ENCODE measurements at regions not wholly inside any gene's neighbourhood (a gene's known extent, or its start where the extent isn't known, plus 50 kb on each side); places are given as distances from the start of the nearest gene placed in this dataset.
"Not testable (repeated sequence)": the region's sequence is repeated elsewhere in the genome, so short reads cannot be mapped to it uniquely, and the experiment has no call there.

DNA sequence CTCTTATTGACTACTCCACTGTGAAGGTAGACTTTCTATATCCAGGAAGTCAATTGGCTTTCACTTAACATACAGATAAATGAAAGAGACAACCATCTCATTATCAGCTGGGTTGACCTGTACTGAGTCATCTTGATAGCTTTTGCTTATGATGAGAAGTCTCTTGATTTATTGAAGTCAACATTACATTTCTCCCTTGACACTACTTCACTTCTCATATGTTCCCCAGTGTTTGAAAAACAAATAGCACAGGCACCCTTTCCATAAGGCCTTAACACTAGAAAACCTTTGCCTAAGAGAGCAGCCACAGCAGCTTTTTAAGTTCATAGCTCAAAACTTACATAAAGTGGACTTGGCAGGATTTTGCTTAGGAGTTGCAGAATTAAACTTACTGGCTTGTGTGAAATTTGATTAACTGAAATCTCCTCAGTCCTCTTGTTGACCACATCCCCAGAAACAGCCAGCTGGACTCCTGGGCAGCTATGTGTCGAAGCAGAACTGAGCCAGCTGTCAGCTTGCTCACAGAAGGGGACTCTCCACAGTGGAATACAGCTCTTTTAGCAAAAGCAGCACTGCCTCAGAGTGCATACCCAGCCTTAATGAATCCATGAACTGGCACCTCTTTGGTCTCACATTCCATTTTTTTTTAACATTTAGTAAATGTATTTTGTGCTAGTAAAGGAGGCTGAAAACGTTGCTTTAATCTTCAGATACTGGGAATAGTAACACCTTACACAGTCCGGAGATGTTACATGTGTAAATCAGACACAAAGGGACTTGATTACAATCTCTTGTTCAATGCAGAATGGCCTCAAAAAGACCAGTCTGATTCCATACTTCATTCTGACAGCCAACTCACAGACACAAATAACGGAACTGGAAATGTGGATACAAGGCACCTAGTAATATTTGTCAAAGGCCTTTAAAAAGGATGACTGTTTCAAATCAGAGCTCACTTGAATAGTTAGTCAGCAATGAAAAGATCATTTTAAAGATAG is 1532.7 kb downstream of the HACE1 start:
- no peak for DNase-seq (ENCODE audit: low read depth)

DNA sequence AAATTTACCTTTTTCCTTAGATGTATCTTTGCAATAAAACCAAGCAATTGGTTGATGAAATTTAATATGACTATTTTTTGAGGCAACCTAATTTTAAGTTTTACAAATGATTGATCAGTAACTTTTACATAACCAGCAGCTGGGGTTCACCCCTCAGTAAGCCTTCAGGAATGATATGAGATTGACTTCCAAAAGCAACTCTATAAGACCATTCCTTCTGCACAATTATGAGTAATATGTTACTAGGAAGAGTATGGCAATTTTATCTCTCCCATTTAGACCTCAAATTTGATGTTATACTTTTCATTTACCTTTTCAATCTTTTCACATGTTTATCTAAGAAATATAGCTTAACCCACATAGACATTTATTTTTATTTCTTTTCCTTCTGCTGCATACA is 1546.3 kb downstream of the HACE1 start:
- DNase-seq (ENCODE audit: low read depth): no peak

DNA sequence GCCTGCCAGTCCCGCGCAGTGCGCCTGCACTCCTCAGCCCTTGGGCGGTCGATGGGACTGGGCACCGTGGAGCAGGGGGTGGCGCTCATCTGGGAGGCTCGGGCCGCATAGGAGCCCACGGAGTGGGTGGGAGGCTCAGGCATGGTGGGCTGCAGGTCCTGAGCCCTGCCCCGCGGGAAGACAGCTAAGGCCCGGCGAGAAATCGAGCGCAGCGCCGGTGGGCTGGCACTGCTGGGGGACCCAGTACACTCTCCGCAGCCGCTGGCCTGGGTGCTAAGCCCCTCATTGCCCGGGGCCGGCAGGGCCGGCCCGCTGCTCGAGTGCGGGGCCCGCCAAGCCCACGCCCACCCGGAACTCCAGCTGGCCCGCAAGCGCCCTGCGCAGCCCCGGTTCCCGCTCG is 1565.3 kb downstream of the HACE1 start:
- DNase-seq (ENCODE audit: low read depth): not testable (repeated sequence)

DNA sequence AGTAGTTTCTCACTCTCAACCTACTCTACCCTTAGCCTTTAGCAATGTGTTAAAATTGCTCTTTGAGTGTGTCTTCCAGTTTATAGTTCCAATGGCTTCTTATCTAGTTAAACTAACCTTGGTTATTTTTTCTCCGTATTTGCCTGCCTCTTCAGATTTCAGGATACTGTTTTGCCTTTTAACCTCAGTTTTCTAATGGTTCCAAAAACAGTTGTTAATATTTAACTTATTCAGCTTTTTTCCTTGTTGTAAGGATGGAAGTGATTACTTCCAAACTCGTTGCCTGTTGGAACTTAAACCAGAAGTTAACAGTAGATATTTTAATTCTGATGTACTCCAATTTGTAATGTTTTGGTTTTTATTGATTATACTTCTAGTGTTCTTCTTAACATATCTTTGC is 1574.9 kb downstream of the HACE1 start:
- DNase-seq (ENCODE audit: low read depth): no peak

DNA sequence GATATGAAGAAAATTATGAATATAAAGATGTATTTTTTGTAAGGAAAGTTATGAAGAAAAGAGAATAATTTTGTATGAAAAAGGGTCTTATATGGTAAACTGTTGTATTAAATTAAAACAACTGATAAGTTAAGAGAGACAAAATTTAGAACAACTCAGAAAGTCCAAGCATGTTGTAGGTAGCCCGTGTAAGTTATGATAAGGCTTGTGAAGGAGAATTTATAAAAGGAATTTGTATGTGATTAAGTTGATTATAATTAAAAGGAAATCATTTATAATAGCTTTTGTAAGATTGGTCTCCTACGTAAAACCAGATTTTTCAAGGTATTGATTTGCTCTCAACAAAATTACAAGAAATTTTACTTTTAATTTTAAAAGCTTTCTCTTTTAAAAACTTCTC is 1579.3 kb downstream of the HACE1 start:
- DNase-seq (ENCODE audit: low read depth): no peak

DNA sequence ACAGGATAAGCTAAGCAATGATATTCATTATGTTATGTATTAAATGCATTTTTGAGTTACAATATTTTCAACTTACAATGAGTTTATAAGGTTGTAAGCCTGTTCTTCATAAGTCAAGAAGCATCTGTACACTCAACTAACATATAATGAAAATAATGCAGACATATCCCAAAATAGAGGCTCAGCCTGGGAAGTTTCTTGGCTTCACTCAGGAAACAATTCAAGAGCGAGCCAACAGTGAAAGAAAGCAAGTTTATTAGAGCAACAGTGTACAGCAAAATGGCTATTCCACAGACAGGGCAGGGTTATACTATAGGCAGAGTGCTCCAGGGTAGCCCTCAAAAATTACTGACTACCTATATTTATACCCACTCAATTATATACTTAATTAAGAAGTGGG is 1581.8 kb downstream of the HACE1 start:
- no peak for DNase-seq (ENCODE audit: low read depth)

DNA sequence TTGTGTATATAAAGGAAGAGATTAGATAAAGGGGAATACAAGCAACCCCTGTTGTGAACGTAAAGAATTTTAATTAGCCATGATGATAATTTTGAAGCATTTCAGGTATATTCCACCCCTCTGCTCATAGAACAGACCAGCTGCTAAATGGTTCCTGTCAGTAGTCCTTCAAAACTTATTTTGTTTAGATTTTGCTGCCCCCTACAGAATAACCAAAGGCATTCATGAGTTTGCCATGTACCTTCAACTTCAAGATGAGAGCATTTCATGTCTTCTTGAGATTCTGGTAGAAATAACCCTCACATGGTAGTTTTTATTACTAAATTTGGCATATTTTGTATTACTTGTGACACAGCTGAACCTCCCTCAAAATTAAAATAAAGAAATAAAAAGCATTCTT is 1586.7 kb downstream of the HACE1 start:
- no peak for DNase-seq (ENCODE audit: low read depth)

DNA sequence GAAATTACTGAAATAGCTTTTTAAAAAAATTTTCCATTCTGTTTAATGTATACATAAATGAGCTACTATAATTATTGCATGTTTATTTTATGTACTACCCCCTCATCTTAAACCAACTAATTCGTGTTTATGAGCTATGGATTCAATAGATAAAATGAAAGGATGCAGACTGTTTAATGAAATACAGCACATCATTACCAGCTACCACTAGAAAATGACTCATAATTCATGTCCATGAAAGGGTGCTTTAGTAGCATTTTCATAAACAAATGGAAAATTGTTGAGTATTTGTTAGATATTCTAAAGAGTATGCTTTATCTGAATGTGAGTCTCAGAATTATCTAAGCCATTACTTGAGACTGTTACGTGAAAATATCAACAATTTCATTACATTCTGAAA is 1590.1 kb downstream of the HACE1 start:
- no peak for DNase-seq (ENCODE audit: low read depth)

DNA sequence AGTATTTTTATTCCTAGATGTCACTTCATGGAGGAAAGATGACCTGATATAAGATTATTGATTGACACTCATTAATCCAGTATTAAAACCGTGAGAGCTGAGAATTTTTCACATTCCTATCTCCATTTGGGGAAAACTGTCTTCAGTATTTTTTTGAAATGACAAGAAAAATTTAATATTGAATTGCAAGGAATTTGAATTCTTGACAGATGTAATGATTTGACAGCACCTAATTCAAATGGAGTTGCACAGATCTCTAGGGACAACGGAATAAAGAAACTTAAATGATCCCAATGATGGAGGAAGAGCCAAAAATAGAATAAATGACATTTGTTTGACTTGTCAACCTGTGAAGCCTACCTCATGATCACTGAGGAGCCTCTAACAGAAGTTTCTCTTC is 1591.4 kb downstream of the HACE1 start:
- no peak for DNase-seq (ENCODE audit: low read depth)

DNA sequence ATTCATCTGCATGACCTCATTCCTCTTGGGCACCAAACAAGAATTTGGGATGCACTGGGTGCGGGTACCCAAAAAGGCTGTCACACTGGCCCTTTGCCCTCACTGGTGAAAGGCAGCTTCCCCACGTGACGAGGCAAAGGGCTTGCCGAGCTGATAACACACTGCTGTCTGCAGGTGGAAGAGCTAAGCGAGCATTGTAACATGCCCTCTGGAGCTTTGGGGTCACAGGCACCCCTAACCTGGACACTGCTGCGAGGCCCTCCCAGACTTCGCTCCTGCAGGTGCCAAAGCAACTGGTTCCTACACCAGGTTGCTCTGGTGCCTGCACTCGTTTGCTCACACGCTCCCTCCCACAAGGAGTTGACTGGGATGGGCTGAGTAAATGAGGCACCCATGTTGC is 1595.7 kb downstream of the HACE1 start:
- no peak for DNase-seq (ENCODE audit: low read depth)

DNA sequence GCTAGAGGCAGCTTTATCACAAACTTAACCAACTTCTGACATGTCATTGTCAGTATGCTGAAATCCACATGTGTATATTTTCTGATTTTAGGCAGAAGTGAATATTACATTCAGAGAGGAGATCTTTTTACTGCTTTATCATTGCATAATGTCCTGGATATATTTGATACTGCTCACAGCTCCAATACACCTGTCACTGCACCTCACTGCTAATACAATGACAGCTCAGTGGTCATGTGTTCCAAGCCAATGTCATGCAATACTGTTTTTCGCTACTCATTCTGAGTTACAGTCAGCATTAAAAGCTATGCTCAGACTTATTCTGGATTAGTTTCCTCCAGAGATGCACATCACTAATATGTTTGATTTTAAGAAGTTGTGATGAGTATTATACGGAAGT is 1604.6 kb downstream of the HACE1 start:
- no peak for DNase-seq (ENCODE audit: low read depth)

DNA sequence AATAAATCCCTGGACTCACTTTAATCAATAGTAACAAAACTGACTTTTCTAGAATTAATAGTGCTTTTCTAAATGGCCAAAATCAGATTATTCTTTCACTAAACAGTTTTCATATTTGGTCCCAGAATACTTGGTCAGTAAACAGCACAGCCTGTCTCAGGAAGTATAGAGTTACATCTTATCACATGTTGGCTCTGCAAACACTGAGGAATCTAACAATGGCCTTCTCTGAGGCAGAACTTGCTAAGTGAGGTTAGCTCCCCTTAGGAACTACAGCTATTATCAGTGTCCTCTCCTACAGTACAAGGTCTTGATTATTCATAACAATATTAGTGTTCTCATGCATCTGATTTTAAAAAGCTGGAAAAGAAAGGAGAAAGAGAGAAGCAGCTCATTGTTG is 1622.8 kb downstream of the HACE1 start:
- DNase-seq (ENCODE audit: low read depth): no peak

DNA sequence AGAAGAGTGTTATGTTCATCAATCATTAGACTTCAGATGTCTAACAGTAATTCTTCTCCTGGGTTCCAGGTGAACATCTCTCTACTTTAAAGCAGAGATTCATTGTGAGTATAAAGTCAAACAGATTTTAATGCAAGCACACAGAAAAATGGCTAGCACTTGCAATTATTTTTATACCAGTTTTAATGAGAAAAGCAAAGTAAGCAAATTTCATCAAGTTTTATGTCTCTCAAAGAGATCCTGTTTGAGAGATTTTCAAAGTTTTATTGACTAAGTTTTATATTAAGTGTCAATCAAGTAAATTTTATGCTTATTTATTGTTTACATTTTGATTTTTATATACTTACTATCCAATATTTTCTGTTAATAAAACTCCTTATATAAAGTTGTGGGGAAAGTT is 1628.5 kb downstream of the HACE1 start:
- DNase-seq (ENCODE audit: low read depth): no peak

DNA sequence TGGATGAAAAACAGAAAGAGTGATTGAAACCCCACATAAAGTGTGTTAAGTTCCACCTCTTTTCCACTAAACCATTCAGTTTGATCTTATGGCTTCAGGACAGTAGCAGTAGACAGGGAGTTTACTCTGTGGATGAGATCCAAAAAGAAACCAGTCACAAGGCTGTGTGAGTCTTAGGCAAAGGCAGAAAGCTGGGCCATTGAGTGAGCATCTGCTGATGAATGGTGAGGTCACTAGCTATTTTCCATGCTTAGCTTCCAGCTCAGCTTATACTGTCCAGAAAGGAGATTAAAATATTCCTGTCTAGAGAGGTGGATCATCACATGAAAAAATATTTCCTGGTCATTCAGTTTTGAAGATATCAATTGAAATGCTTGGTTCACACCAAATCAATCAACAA is 1643.9 kb downstream of the HACE1 start:
- no peak for DNase-seq (ENCODE audit: low read depth)

DNA sequence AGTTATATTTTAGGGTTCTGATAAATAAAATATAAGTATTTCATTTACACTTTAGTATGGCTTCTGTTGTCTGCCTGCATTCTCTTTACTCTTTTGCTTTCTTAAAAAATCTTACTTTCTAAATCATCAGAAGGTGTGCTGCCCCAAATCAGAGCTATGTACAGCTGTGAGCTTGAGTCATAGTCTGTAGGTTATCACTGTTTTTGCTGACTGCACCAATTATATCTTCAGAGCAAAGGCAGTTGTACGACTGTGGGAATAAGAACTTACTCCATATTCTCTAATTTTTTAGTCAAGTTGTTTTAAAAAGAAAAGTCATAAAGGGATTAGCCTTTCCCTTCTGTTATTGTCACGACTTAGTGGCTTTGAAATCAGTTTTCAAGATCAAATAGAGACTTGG is 1649.0 kb downstream of the HACE1 start:
- DNase-seq (ENCODE audit: low read depth): no peak

DNA sequence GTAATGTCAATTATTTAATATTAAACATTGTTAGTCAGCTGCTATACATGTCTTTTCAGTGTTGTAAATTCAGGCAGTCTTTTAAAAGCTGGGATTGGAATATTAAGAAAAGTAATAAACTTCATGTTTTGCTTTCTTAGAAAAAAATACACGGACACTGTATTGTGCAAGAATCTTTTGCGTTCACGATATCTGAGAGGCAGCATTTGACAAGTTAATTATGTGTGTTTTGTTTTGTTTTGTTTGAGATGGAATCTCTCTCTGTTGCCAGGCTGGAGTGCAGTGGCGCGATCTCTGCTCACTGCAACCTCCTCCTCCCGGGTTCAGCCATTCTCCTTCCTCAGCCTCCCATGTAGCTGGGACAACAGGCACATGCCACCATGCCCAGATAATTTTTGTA is 1661.3 kb downstream of the HACE1 start:
- DNase-seq (ENCODE audit: low read depth): no peak

DNA sequence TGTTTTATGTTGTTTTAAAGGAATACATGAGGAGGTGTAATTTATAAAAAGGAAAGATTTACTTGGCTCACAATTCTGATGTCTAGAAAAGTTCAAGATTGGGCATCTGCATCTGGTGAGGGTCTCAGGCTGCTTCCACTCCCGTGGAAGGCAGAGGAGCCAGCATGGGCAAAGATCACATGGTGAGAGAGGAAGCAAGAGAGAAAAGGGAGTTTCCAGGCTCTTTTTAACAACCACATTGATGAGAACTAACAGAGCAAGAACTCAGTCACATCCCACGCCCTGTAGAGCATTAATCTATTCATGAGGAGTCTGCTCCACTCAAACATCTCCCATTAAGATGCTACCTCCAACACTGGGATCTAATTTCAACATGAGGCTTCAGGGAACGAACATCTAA is 1666.3 kb downstream of the HACE1 start:
- DNase-seq (ENCODE audit: low read depth): no peak

DNA sequence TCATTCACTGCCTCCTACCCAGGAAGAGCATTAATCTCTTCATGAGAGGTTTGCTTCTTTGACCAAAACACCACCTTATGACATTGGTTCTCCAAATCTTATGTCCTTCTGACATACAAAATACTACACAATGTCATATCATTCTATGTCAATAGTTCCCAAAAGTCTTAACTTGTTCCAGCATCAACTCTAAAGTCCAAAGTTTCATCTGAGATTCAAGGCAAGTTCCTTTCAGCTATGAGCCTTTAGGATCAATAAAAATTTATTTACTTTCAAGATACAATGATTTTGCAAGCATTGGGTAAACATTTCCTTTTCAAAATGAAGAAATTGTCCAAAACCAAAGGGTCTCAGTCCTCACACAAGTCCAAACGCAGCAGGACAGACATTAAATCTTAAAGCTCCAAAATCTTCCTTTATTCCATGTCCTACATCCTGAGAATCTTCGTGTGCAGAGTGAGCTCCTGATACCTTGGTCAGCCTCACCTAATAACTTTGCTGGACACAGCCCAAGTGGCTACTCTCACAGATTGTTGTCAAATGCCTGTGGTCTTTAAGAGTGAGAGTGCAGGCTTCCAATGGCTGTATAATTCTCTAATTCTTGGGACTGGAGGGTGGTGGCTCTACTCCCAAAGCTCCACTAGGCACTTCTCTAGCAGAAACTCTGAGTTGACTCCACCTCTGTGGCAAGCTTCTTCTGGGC is 1668.2 kb downstream of the HACE1 start:
- DNase-seq (ENCODE audit: low read depth): no peak

DNA sequence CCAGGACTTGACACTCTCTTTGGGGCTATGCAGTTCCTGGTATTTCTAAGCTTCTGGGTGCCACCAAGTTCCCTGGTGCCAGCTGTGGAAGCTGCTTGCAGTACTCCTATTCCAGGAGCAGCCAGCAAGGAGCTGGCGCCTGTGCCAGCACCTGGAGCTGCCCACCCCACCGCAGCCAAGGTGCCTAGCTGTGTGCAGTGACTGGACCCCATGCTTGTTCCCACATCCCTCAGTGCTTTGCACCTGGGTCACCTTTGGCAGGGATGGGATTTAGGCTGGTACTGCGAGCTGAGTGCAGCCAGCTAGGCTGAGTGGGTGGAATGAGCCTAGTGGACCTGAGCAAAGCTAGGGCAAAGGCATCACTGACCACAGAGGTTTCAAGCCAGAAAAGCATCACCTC is 1674.9 kb downstream of the HACE1 start:
- no peak for DNase-seq (ENCODE audit: low read depth)

DNA sequence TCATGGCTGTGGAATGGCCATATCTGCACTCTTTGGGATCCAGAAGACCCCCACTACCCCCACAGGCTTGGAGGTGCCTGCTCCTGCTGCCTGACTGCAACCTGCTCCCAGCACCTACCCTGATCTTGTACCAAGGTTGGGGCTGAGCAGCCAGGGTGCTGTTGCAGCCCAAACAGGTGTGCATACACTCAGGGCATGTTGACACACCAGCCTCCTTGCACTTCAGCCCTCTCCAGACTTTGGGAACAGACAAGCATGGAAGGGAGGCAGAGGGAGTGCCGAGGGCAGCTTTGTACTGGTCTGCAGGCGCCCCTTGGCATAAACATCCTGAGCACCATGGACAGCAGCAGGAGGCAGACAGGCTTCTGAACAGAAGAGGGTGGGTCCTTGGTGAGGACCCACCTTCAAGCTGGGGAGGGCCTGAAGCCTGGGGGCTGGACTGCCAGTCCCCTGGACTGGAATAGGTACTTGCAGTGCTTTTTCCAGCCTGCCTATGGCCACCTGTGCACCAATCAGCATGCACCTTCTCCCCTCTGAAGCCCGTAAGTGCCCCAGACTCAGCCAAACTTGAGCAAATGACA is 1675.8 kb downstream of the HACE1 start:
- no peak for DNase-seq (ENCODE audit: low read depth)

DNA sequence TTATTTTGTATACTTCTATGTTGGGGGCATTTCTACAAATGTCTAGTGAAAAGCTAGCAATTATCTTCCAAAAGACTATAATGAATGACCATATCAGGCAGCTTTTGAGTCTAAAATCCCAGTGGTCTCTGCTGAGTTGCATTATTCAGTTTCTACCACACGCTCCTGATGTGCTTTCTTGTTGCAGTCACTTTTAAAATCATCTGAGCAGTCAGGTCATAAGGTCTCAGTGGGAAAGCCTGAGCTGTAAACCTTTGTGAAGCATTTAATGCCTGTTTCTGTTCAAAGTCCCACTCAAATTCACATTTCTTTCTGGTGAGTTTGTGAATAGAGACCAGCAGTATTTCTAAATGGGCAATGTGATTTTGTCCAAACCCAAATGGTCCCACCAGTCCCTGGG is 1681.5 kb downstream of the HACE1 start:
- DNase-seq (ENCODE audit: low read depth): no peak

DNA sequence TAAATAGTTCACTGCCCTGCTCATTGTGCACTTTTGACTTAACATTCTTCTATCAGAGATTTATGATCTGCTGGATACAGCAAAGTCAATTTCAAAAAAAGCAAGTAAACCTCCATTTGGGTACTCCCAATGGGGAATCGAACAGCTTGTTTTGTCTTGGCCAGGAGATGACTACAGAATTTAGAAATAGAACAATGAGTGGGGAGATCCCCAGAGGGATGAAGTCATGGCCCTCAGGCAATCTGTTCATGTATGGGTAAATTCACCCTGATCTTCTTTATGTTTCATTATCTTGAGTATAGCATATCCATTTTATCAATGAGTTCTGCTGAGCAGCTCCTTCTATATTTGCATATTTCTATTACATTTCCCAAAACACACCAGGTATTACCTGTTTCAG is 1681.9 kb downstream of the HACE1 start:
- no peak for DNase-seq (ENCODE audit: low read depth)

DNA sequence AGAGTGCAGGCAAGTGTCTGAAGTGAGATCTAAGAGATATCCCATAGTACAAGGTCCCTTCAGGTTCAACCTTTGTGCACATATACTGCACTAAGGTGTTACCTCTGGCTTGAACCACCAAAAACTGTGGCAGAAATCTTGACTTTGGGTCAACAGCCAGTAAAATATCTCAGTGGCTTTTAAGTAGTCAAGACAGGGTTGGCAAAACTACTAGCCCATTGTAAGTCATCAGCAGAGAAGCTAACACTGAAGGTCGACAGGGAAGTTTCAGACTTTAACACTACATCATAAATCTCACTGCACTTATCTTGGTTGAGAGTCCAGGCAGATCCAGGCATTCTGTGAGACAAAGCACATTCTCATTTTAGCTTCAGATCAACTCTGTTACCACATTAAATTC is 1684.7 kb downstream of the HACE1 start:
- DNase-seq (ENCODE audit: low read depth): no peak

All from HS-27A (cell line).